ENCODE measurements at regions not wholly inside any gene's neighbourhood (a gene's known extent, or its start where the extent isn't known, plus 50 kb on each side); places are given as distances from the start of the nearest gene placed in this dataset.

- TF ChIP-seq CTCF (IDR thresholded peaks at IDR 0.05) (no peak), POLR2A (IDR thresholded peaks at IDR 0.05) (no peak)
These were observed 263.6 kb downstream of the FLRT2 start for GRCh38 chr14:85793533-85793932.

Measured in body of pancreas (tissue), 4 donors.